Pons (tissue), 1 donor: ENCODE measurements at regions not wholly inside any gene's neighbourhood (a gene's known extent, or its start where the extent isn't known, plus 50 kb on each side); places are given as distances from the start of the nearest gene placed in this dataset.

ENCODE experiments used
- DNase-seq: peaks from one replicate; pipeline ENCODE4 v3.0.0-alpha.2; 2016; ENCODE audit warnings: low spot score

- DNase-seq: no peak
Observed at GRCh38 chr13:55467476-55467875, 1673.2 kb upstream of the PRR20A start.

GRCh38 chr13:55483626-55484158 is 1657.0 kb upstream of the PRR20A start:
- DNase-seq: peak; percentile 2

- no peak for DNase-seq
Observed at GRCh38 chr13:55493297-55493696, 1647.4 kb upstream of the PRR20A start.

- DNase-seq: no peak
Observed at GRCh38 chr13:55497486-55497885, 1643.2 kb upstream of the PRR20A start.

GRCh38 chr13:55500694-55501093 is 1640.0 kb upstream of the PRR20A start:
- no peak for DNase-seq

- DNase-seq: no peak
Observed at GRCh38 chr13:55516610-55517009, 1624.1 kb upstream of the PRR20A start.

- DNase-seq: no peak
Observed at GRCh38 chr13:55517312-55517711, 1623.4 kb upstream of the PRR20A start.

- no peak for DNase-seq
Observed at GRCh38 chr13:55528434-55528833, 1612.3 kb upstream of the PRR20A start.

- DNase-seq: no peak
Observed at GRCh38 chr13:55534306-55534705, 1606.4 kb upstream of the PRR20A start.

GRCh38 chr13:55538424-55538823 is 1602.3 kb upstream of the PRR20A start:
- DNase-seq: no peak

- DNase-seq: no peak
Observed at GRCh38 chr13:55543053-55543452, 1597.7 kb upstream of the PRR20A start.

GRCh38 chr13:55550624-55551023 is 1590.1 kb upstream of the PRR20A start:
- DNase-seq: no peak

- DNase-seq: no peak
Observed at GRCh38 chr13:55553701-55554100, 1587.0 kb upstream of the PRR20A start.

- DNase-seq: no peak
Observed at GRCh38 chr13:55554741-55555140, 1586.0 kb upstream of the PRR20A start.

- no peak for DNase-seq
Observed at GRCh38 chr13:55560331-55560730, 1580.4 kb upstream of the PRR20A start.

- DNase-seq: no peak
Observed at GRCh38 chr13:55563267-55563666, 1577.5 kb upstream of the PRR20A start.

- DNase-seq: no peak
Observed at GRCh38 chr13:55566334-55566733, 1574.4 kb upstream of the PRR20A start.

GRCh38 chr13:55566779-55567178 is 1573.9 kb upstream of the PRR20A start:
- DNase-seq: no peak

GRCh38 chr13:55567721-55568625 is 1572.7 kb upstream of the PRR20A start:
- DNase-seq: no peak

GRCh38 chr13:55569082-55569481 is 1571.6 kb upstream of the PRR20A start:
- no peak for DNase-seq

GRCh38 chr13:55569514-55569913 is 1571.2 kb upstream of the PRR20A start:
- no peak for DNase-seq

GRCh38 chr13:55570371-55570770 is 1570.3 kb upstream of the PRR20A start:
- no peak for DNase-seq

- no peak for DNase-seq
Observed at GRCh38 chr13:55571237-55571867, 1569.4 kb upstream of the PRR20A start.
